GM12878 (cell line): ENCODE measurements at regions not wholly inside any gene's neighbourhood (a gene's known extent, or its start where the extent isn't known, plus 50 kb on each side); places are given as distances from the start of the nearest gene placed in this dataset.

Source experiments
- EZH2 ChIP-seq: IDR thresholded peaks from 2 replicates; pipeline ENCODE4 v1.6.1; 2012; ENCODE audit warnings: low read depth, mild to moderate bottlenecking, control low read depth, inconsistent platforms, low read length, borderline replicate concordance; ENCODE audit not compliant: control insufficient read depth
- HDGF ChIP-seq: fragments of 450-650 bp; IDR thresholded peaks from 2 replicates; pipeline ENCODE4 v1.6.1; 2016; ENCODE audit warnings: antibody characterized with exemption
- NKRF ChIP-seq: fragments of 450-650 bp; conservative IDR thresholded peaks from 2 replicates; pipeline ENCODE4 v1.6.1; 2017; ENCODE audit warnings: mild to moderate bottlenecking, moderate library complexity
- TF ChIP-seq, protein P1 (sequence below): fragments of 450-650 bp; IDR thresholded peaks from 2 replicates; pipeline ENCODE4 v1.6.1; 2018; ENCODE audit warnings: borderline replicate concordance, mild to moderate bottlenecking; ENCODE audit not compliant: partially characterized antibody
- TF ChIP-seq, protein P2 (sequence below): IDR thresholded peaks from 2 replicates; pipeline ENCODE4 v1.6.1; 2012; ENCODE audit warnings: mild to moderate bottlenecking, low read depth, low read length

DNA sequence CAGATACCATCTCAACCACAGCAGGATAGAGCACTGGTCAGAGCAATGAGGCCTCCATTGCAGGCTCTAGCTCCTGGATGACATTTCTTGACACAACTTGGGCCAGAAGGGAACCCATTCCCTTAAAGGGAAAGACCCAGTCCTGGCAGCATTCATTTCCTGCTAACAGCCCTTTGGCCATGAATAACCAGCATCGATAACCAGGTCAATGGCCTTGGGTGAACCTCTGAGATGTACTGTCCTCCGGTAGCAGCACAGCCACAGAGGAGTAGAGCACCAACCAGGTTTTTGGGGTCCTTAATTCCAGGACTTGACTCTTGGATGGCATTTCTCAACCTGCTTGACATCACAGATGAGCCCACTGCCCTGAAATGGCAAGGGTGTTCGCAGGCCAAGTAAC, 71.2 kb upstream of the FKBP1C start (continued):
- TF ChIP-seq, protein P1, sequence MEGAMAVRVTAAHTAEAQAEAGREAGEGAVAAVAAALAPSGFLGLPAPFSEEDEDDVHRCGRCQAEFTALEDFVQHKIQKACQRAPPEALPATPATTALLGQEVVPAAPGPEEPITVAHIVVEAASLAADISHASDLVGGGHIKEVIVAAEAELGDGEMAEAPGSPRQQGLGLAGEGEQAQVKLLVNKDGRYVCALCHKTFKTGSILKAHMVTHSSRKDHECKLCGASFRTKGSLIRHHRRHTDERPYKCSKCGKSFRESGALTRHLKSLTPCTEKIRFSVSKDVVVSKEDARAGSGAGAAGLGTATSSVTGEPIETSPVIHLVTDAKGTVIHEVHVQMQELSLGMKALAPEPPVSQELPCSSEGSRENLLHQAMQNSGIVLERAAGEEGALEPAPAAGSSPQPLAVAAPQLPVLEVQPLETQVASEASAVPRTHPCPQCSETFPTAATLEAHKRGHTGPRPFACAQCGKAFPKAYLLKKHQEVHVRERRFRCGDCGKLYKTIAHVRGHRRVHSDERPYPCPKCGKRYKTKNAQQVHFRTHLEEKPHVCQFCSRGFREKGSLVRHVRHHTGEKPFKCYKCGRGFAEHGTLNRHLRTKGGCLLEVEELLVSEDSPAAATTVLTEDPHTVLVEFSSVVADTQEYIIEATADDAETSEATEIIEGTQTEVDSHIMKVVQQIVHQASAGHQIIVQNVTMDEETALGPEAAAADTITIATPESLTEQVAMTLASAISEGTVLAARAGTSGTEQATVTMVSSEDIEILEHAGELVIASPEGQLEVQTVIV, result no peak
- TF ChIP-seq, protein P2, sequence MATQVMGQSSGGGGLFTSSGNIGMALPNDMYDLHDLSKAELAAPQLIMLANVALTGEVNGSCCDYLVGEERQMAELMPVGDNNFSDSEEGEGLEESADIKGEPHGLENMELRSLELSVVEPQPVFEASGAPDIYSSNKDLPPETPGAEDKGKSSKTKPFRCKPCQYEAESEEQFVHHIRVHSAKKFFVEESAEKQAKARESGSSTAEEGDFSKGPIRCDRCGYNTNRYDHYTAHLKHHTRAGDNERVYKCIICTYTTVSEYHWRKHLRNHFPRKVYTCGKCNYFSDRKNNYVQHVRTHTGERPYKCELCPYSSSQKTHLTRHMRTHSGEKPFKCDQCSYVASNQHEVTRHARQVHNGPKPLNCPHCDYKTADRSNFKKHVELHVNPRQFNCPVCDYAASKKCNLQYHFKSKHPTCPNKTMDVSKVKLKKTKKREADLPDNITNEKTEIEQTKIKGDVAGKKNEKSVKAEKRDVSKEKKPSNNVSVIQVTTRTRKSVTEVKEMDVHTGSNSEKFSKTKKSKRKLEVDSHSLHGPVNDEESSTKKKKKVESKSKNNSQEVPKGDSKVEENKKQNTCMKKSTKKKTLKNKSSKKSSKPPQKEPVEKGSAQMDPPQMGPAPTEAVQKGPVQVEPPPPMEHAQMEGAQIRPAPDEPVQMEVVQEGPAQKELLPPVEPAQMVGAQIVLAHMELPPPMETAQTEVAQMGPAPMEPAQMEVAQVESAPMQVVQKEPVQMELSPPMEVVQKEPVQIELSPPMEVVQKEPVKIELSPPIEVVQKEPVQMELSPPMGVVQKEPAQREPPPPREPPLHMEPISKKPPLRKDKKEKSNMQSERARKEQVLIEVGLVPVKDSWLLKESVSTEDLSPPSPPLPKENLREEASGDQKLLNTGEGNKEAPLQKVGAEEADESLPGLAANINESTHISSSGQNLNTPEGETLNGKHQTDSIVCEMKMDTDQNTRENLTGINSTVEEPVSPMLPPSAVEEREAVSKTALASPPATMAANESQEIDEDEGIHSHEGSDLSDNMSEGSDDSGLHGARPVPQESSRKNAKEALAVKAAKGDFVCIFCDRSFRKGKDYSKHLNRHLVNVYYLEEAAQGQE, result no peak
- TF ChIP-seq NKRF (no peak), HDGF (no peak), EZH2 (no peak)
